ENCODE measurements at regions not wholly inside any gene's neighbourhood (a gene's known extent, or its start where the extent isn't known, plus 50 kb on each side); places are given as distances from the start of the nearest gene placed in this dataset.

DNA sequence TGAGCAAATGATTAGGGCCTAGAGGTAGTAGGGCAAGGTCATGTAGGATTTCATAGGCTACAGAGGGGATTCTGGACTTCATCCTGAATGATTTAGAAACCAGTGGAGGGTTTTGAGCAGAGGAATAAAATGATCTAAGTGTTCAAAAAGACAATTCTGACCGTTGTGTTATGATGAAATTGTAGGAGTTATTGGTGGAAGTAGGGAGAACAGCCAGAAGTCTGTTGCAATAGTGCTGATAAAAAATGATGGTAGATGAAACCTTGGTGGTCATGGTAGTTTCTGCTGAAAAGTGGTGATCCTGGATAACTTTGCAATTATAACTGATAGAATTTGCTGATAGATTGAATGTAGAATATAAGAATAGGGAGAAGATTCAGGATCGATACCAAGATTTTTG, 60.2 kb downstream of the MID1IP1 start:
- H3K27me3 ChIP-seq (replicated peaks; ENCODE audit: insufficient read depth) = no peaks in the 10 kb centered on the region
- H3K4me2 ChIP-seq (ENCODE audit: unreplicated experiment) = no peak overlapping the region
- H3F3A ChIP-seq (ENCODE audit: insufficient read depth) = no peaks in the 10 kb centered on the region
- no peak overlapping the region for H3K9ac ChIP-seq
- no peaks in the 10 kb centered on the region for H3K4me1 ChIP-seq (ENCODE audit: insufficient read depth)
- peak; percentile 17 for DNase-seq
- H3K9me3 ChIP-seq (ENCODE audit: low read depth) = no peaks in the 10 kb centered on the region
- H3K36me3 ChIP-seq (ENCODE audit: low read depth) = no peaks in the 10 kb centered on the region
- H3K4me3 ChIP-seq = no peak overlapping the region
- H4K20me1 ChIP-seq (ENCODE audit: insufficient read depth) = no peaks in the 10 kb centered on the region
- WGBS, 2 experiments (ENCODE audit: low coverage in 1 of 2, low lambda C conversion rate in 2 of 2, missing lambda C conversion rate in 2 of 2) = 50 to 63% methylated on average over 2 of the region's 2 CpGs
- H3K79me2 ChIP-seq (ENCODE audit: insufficient read depth) = no peaks in the 10 kb centered on the region
- no peak overlapping the region for H2AFZ ChIP-seq
- in situ Hi-C loops (cut with MboI) = no loop called here
- no peaks in the 10 kb centered on the region for H3K9me2 ChIP-seq (ENCODE audit: insufficient read depth)
- no peak overlapping the region for H3K27ac ChIP-seq
- TF ChIP-seq EZH2phosphoT487 (IDR thresholded peaks at IDR 0.05; ENCODE audit: insufficient read depth, low read depth) = no peak
- TF ChIP-seq EZH2 (IDR thresholded peaks at IDR 0.05; ENCODE audit: insufficient read depth, poor library complexity, severe bottlenecking) = no peak

DNA sequence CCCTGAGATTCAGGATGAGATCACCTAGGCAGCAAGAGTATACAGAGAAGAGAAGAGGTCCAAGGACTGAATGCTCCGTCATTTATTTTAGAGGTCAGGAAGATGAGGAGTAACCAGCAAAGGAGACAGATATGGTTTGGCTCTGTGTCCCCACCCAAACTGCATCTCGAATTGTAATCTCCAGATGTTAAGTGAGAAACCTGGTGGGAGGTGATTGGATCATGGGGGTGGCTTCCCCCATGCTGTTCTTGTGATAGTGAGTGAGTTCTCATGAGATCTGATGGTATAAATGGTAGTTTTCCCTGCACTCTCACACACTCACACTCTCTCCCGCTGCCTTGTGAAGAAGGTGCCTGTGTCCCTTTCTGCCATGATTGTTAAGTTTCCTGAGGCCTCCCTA, 60.8 kb downstream of the MID1IP1 start:
- Histone ChIP-seq H3K9ac (no peak overlapping the region), H2AFZ (no peak overlapping the region), H3K4me1 (ENCODE audit: insufficient read depth) (no peaks in the 10 kb centered on the region), H3F3A (ENCODE audit: insufficient read depth) (no peaks in the 10 kb centered on the region), H3K36me3 (ENCODE audit: low read depth) (no peaks in the 10 kb centered on the region), H3K4me2 (ENCODE audit: unreplicated experiment) (no peak overlapping the region), H3K9me3 (ENCODE audit: low read depth) (no peaks in the 10 kb centered on the region), H3K27ac (no peak overlapping the region), H3K79me2 (ENCODE audit: insufficient read depth) (no peaks in the 10 kb centered on the region), H4K20me1 (ENCODE audit: insufficient read depth) (no peaks in the 10 kb centered on the region), H3K9me2 (ENCODE audit: insufficient read depth) (no peaks in the 10 kb centered on the region), H3K27me3 (replicated peaks; ENCODE audit: insufficient read depth) (no peaks in the 10 kb centered on the region), H3K4me3 (no peak overlapping the region)
- no peak for DNase-seq
- in situ Hi-C loops (cut with MboI) = no loop called here
- TF ChIP-seq EZH2 (IDR thresholded peaks at IDR 0.05; ENCODE audit: insufficient read depth, poor library complexity, severe bottlenecking) = no peak
- no peak for TF ChIP-seq EZH2phosphoT487 (IDR thresholded peaks at IDR 0.05; ENCODE audit: insufficient read depth, low read depth)
- 58 to 63% methylated on average over 3 of the region's 3 CpGs for WGBS, 2 experiments (ENCODE audit: low coverage in 1 of 2, low lambda C conversion rate in 2 of 2, missing lambda C conversion rate in 2 of 2)

DNA sequence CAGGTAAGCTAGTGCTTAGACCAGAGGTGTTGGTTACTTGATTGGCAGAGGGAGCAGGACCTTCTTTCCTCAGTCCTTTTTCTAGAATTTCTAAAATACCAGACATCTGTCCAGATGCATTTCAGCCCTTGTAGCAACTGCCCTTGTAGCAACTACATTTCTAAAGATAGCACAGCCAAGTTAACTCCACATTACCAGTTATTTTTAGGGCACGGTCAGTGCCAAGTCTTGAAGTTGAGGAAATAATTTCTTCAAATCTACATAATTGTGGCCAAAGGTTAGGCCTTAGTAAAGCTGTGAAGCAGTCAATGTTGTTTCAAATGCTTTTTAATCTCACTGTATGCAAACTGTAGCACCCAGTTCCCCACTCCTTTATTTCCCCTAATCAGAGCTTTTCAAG, 62.9 kb downstream of the MID1IP1 start:
- Histone ChIP-seq H3K9ac (no peak overlapping the region), H3K4me2 (ENCODE audit: unreplicated experiment) (no peak overlapping the region), H4K20me1 (ENCODE audit: insufficient read depth) (no peaks in the 10 kb centered on the region), H3K9me3 (ENCODE audit: low read depth) (no peaks in the 10 kb centered on the region), H3F3A (ENCODE audit: insufficient read depth) (peaks cover 8% of the 10 kb centered on the region; the same call in 1 of the 2 replicates), H3K27ac (no peak overlapping the region), H2AFZ (no peak overlapping the region), H3K4me3 (no peak overlapping the region), H3K4me1 (ENCODE audit: insufficient read depth) (peaks cover 7% of the 10 kb centered on the region), H3K79me2 (ENCODE audit: insufficient read depth) (no peaks in the 10 kb centered on the region), H3K27me3 (replicated peaks; ENCODE audit: insufficient read depth) (no peaks in the 10 kb centered on the region), H3K9me2 (ENCODE audit: insufficient read depth) (no peaks in the 10 kb centered on the region), H3K36me3 (ENCODE audit: low read depth) (no peaks in the 10 kb centered on the region)
- in situ Hi-C loops (cut with MboI) = no loop called here
- WGBS, 2 experiments (ENCODE audit: low coverage in 1 of 2, low lambda C conversion rate in 2 of 2, missing lambda C conversion rate in 2 of 2) = 37 to 38% methylated on average over 1 of the region's 1 CpG
- DNase-seq = peak; percentile 12
- no peak for TF ChIP-seq EZH2phosphoT487 (IDR thresholded peaks at IDR 0.05; ENCODE audit: insufficient read depth, low read depth)
- TF ChIP-seq EZH2 (IDR thresholded peaks at IDR 0.05; ENCODE audit: insufficient read depth, poor library complexity, severe bottlenecking) = no peak

DNA sequence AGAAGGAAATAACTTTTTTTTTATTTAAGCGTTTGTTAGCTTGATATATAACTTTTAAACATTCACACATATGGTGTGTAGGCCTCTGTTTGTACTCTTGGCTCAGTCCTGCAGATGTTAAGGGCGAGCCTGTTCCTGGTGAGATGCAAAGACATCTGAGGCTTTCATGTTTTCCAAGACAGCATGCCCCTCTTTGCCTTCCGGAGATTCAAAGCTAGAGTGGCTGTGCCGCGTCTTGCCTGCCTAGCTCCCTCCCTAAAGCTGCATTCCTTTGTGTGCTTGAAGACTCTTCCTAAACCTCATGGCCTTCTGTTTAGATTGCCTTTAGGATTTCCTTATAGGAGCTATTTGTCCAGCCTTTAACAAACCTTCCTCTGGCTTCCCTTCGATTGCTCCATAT, 67.1 kb downstream of the MID1IP1 start:
- peak overlapping the region; percentile 96 for H3K27ac ChIP-seq

DNA sequence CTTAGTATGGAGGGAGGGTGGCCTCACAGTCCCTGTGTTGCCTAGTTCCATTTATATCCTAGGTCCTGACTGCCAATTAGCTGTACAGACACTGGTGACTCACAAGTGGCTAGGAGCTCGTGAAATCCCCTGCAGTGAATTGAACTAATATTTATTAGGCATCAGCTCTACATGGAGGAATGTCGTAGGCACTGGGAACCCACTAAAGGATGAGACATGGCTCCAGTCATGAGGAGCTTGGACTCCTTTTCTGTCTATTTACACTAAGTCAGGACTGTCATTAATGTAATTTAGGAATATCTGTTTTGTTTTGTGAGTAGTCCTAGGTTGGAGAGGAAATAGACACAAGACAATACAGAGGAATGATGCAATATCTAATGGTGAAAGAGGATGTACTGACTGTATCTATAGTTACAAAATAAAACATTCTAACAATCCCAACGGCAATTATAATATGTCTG, 67.7 kb downstream of the MID1IP1 start:
- WGBS, 2 experiments (ENCODE audit: low coverage in 1 of 2, low lambda C conversion rate in 2 of 2, missing lambda C conversion rate in 2 of 2) = 0 to 7% methylated on average over 2 to 3 of the region's 3 CpGs
- H3K9ac ChIP-seq = peak overlapping the region; percentile 69
- no peaks in the 10 kb centered on the region for H3K27me3 ChIP-seq (replicated peaks; ENCODE audit: insufficient read depth)
- H3K4me1 ChIP-seq (ENCODE audit: insufficient read depth) = peaks cover 13% of the 10 kb centered on the region
- peak overlapping the region; percentile 96 for H3K27ac ChIP-seq
- peak; percentile 86 for DNase-seq
- peak overlapping the region; percentile 65 for H2AFZ ChIP-seq
- peaks cover 13% of the 10 kb centered on the region; the same call in 1 of the 2 replicates for H3F3A ChIP-seq (ENCODE audit: insufficient read depth)
- no peaks in the 10 kb centered on the region for H3K79me2 ChIP-seq (ENCODE audit: insufficient read depth)
- no peak for TF ChIP-seq EZH2 (IDR thresholded peaks at IDR 0.05; ENCODE audit: insufficient read depth, poor library complexity, severe bottlenecking)
- TF ChIP-seq EZH2phosphoT487 (IDR thresholded peaks at IDR 0.05; ENCODE audit: insufficient read depth, low read depth) = no peak
- H3K4me3 ChIP-seq = no peak overlapping the region
- H3K9me3 ChIP-seq (ENCODE audit: low read depth) = no peaks in the 10 kb centered on the region
- no peaks in the 10 kb centered on the region for H4K20me1 ChIP-seq (ENCODE audit: insufficient read depth)
- H3K9me2 ChIP-seq (ENCODE audit: insufficient read depth) = no peaks in the 10 kb centered on the region
- no peaks in the 10 kb centered on the region for H3K36me3 ChIP-seq (ENCODE audit: low read depth)
- H3K4me2 ChIP-seq (ENCODE audit: unreplicated experiment) = peak overlapping the region; percentile 30
- in situ Hi-C loops (cut with MboI) = no loop called here

More for the DNA sequence above, 67.1 kb downstream of the MID1IP1 start:
- 77 to 79% methylated on average over 6 of the region's 6 CpGs for WGBS, 2 experiments (ENCODE audit: low coverage in 1 of 2, low lambda C conversion rate in 2 of 2, missing lambda C conversion rate in 2 of 2)
- DNase-seq = no peak
- peak overlapping the region; percentile 65 for H2AFZ ChIP-seq
- no peak overlapping the region for H3K4me3 ChIP-seq
- peaks cover 13% of the 10 kb centered on the region for H3K4me1 ChIP-seq (ENCODE audit: insufficient read depth)
- H3K9me3 ChIP-seq (ENCODE audit: low read depth) = no peaks in the 10 kb centered on the region
- no peak for TF ChIP-seq EZH2 (IDR thresholded peaks at IDR 0.05; ENCODE audit: insufficient read depth, poor library complexity, severe bottlenecking)
- no peak for TF ChIP-seq EZH2phosphoT487 (IDR thresholded peaks at IDR 0.05; ENCODE audit: insufficient read depth, low read depth)
- no peaks in the 10 kb centered on the region for H3K27me3 ChIP-seq (replicated peaks; ENCODE audit: insufficient read depth)
- H3K36me3 ChIP-seq (ENCODE audit: low read depth) = no peaks in the 10 kb centered on the region
- peaks cover 13% of the 10 kb centered on the region; the same call in 1 of the 2 replicates for H3F3A ChIP-seq (ENCODE audit: insufficient read depth)
- in situ Hi-C loops (cut with MboI) = no loop called here
- no peaks in the 10 kb centered on the region for H3K79me2 ChIP-seq (ENCODE audit: insufficient read depth)
- H4K20me1 ChIP-seq (ENCODE audit: insufficient read depth) = no peaks in the 10 kb centered on the region
- peak overlapping the region; percentile 69 for H3K9ac ChIP-seq
- no peaks in the 10 kb centered on the region for H3K9me2 ChIP-seq (ENCODE audit: insufficient read depth)
- H3K4me2 ChIP-seq (ENCODE audit: unreplicated experiment) = no peak overlapping the region
